Thymus (tissue), 11 donors: ENCODE measurements at regions not wholly inside any gene's neighbourhood (a gene's known extent, or its start where the extent isn't known, plus 50 kb on each side); places are given as distances from the start of the nearest gene placed in this dataset.

ENCODE experiments used
- DNase-seq, 9 donors: peaks; one replicate each; pipeline ENCODE4 v3.0.0-alpha.2; 2013; ENCODE audit warnings: low spot score in 9 of 9, low read depth in 6 of 9, missing footprints in 1 of 9
- H3K27ac ChIP-seq, 2 donors: one replicate each; pipeline ENCODE4 v1.5.1; 2013; ENCODE audit warnings: control low read depth in 1 of 2, low read depth in 1 of 2, low read length in 1 of 2, mild to moderate bottlenecking in 1 of 2, moderate library complexity in 1 of 2
- H3K27me3 ChIP-seq, 2 donors: one replicate each; pipeline ENCODE4 v1.5.1; 2013; ENCODE audit warnings: low read length in 1 of 2; ENCODE audit not compliant: control insufficient read depth in 2 of 2, insufficient read depth in 1 of 2
- H3K36me3 ChIP-seq, 2 donors: one replicate each; pipeline ENCODE4 v1.5.1; 2013; ENCODE audit warnings: low read length in 1 of 2, mild to moderate bottlenecking in 1 of 2, moderate library complexity in 1 of 2; ENCODE audit not compliant: control insufficient read depth in 2 of 2, insufficient read depth in 2 of 2
- H3K4me1 ChIP-seq, 2 donors: one replicate each; pipeline ENCODE4 v1.5.1; 2013; ENCODE audit warnings: low read length in 2 of 2; ENCODE audit not compliant: control insufficient read depth in 2 of 2, insufficient read depth in 2 of 2
- H3K4me3 ChIP-seq, 2 donors: one replicate each; pipeline ENCODE4 v1.5.1; 2013; ENCODE audit warnings: low read length in 2 of 2, control low read depth in 1 of 2, mild to moderate bottlenecking in 1 of 2
- H3K9me3 ChIP-seq, 2 donors: one replicate each; pipeline ENCODE4 v1.5.1; 2013; ENCODE audit warnings: low read length in 1 of 2, mild to moderate bottlenecking in 1 of 2; ENCODE audit not compliant: control insufficient read depth in 2 of 2, insufficient read depth in 1 of 2
- WGBS: extraction: QIAGEN DNeasy Blood & Tissue Kit; methylation state at CpG from one replicate; pipeline ENCODE4 v1.1.7; 2013; 5-methylcytosine and 5-hydroxymethylcytosine counted together
- donor health status: healthy.

- H3K27ac ChIP-seq: no peak overlapping the region
- DNase-seq: no peak
- 78% methylated on average over 3 of the region's 3 CpGs for WGBS
- H3K36me3 ChIP-seq: no peaks in the 10 kb centered on the region
- H3K9me3 ChIP-seq: no peaks in the 10 kb centered on the region
- no peaks in the 10 kb centered on the region for H3K27me3 ChIP-seq
- H3K4me3 ChIP-seq: no peak overlapping the region
- H3K4me1 ChIP-seq: peaks cover 0 to 2% of the 10 kb centered on the region in 2 donors
Observed at GRCh38 chr7:41880107-41880506, 177.2 kb upstream of the INHBA start.

GRCh38 chr7:41879403-41879802 is 176.5 kb upstream of the INHBA start:
- H3K36me3 ChIP-seq: no peaks in the 10 kb centered on the region
- H3K27ac ChIP-seq: no peak overlapping the region
- no peak overlapping the region for H3K4me3 ChIP-seq
- H3K4me1 ChIP-seq: peaks cover 0 to 4% of the 10 kb centered on the region in 2 donors
- no peaks in the 10 kb centered on the region for H3K9me3 ChIP-seq
- no peaks in the 10 kb centered on the region for H3K27me3 ChIP-seq
- no peak for DNase-seq
- WGBS: 97% methylated on average over 5 of the region's 5 CpGs

- no peak overlapping the region for H3K4me3 ChIP-seq
- DNase-seq: no peak
- H3K9me3 ChIP-seq: no peaks in the 10 kb centered on the region
- WGBS: 86% methylated on average over 7 of the region's 7 CpGs
- no peaks in the 10 kb centered on the region for H3K27me3 ChIP-seq
- H3K4me1 ChIP-seq: peaks cover 0 to 6% of the 10 kb centered on the region in 2 donors
- no peaks in the 10 kb centered on the region for H3K36me3 ChIP-seq
- no peak overlapping the region for H3K27ac ChIP-seq
Observed at GRCh38 chr7:41878309-41879295, 175.7 kb upstream of the INHBA start.

- H3K36me3 ChIP-seq: no peaks in the 10 kb centered on the region
- H3K4me3 ChIP-seq: no peak overlapping the region
- peaks cover 0 to 6% of the 10 kb centered on the region in 2 donors for H3K4me1 ChIP-seq
- H3K27ac ChIP-seq: no peak overlapping the region
- no peaks in the 10 kb centered on the region for H3K9me3 ChIP-seq
- no peaks in the 10 kb centered on the region for H3K27me3 ChIP-seq
- WGBS: 94% methylated on average over 7 of the region's 7 CpGs
- DNase-seq: no peak
Observed at GRCh38 chr7:41877118-41877517, 174.2 kb upstream of the INHBA start.

GRCh38 chr7:41875513-41875912 is 172.6 kb upstream of the INHBA start:
- no peaks in the 10 kb centered on the region for H3K9me3 ChIP-seq
- H3K4me3 ChIP-seq: no peak overlapping the region
- DNase-seq: no peak
- H3K36me3 ChIP-seq: no peaks in the 10 kb centered on the region
- 96% methylated on average over 6 of the region's 6 CpGs for WGBS
- H3K27ac ChIP-seq: no peak overlapping the region
- H3K4me1 ChIP-seq: peaks cover 0 to 4% of the 10 kb centered on the region in 2 donors
- H3K27me3 ChIP-seq: no peaks in the 10 kb centered on the region

GRCh38 chr7:41874201-41874785 is 171.4 kb upstream of the INHBA start:
- no peak overlapping the region for H3K4me3 ChIP-seq
- H3K9me3 ChIP-seq: no peaks in the 10 kb centered on the region
- H3K27ac ChIP-seq: no peak overlapping the region
- 86% methylated on average over 3 of the region's 3 CpGs for WGBS
- no peaks in the 10 kb centered on the region for H3K27me3 ChIP-seq
- no peak for DNase-seq
- peaks cover 0 to 4% of the 10 kb centered on the region in 2 donors for H3K4me1 ChIP-seq
- H3K36me3 ChIP-seq: no peaks in the 10 kb centered on the region

GRCh38 chr7:41873741-41874140 is 170.9 kb upstream of the INHBA start:
- Histone ChIP-seq H3K27ac (no peak overlapping the region), H3K4me3 (no peak overlapping the region), H3K27me3 (no peaks in the 10 kb centered on the region), H3K9me3 (no peaks in the 10 kb centered on the region), H3K36me3 (no peaks in the 10 kb centered on the region), H3K4me1 (peaks cover 0 to 4% of the 10 kb centered on the region in 2 donors)
- 93% methylated on average over 2 of the region's 2 CpGs for WGBS
- no peak for DNase-seq

- no peak for DNase-seq
- no peaks in the 10 kb centered on the region for H3K9me3 ChIP-seq
- no peak overlapping the region for H3K4me3 ChIP-seq
- no peaks in the 10 kb centered on the region for H3K36me3 ChIP-seq
- H3K27me3 ChIP-seq: no peaks in the 10 kb centered on the region
- WGBS: 95% methylated on average over 1 of the region's 1 CpG
- peaks cover 0 to 4% of the 10 kb centered on the region in 2 donors for H3K4me1 ChIP-seq
- H3K27ac ChIP-seq: no peak overlapping the region
Observed at GRCh38 chr7:41872966-41873365, 170.1 kb upstream of the INHBA start.

GRCh38 chr7:41870461-41871138 is 167.7 kb upstream of the INHBA start:
- Histone ChIP-seq H3K36me3 (no peaks in the 10 kb centered on the region), H3K27ac (no peak overlapping the region), H3K4me3 (no peak overlapping the region), H3K27me3 (no peaks in the 10 kb centered on the region), H3K4me1 (peaks cover 0 to 4% of the 10 kb centered on the region in 2 donors), H3K9me3 (no peaks in the 10 kb centered on the region)
- no peak for DNase-seq
- 22% methylated on average over 1 of the region's 1 CpG for WGBS
